ENCODE measurements at regions not wholly inside any gene's neighbourhood (a gene's known extent, or its start where the extent isn't known, plus 50 kb on each side); places are given as distances from the start of the nearest gene placed in this dataset.

- Mint-ChIP-seq H3K4me3 (no peak overlapping the region), H3K4me1 (no peaks in the 10 kb centered on the region), H3K27ac (no peak overlapping the region), H3K27me3 (peaks cover 12% of the 10 kb centered on the region), H3K36me3 (ENCODE audit: low read depth) (no peaks in the 10 kb centered on the region), H3K9me3 (peaks cover 5% of the 10 kb centered on the region)
- intact Hi-C loops (cut with micrococcal nuclease), result no loop called here
- no peak for DNase-seq
These were observed 178.6 kb downstream of the SNAPC1 start for GRCh38 chr14:61940666-61941420.

GRCh38 chr14:61941421-61942150 is 179.4 kb downstream of the SNAPC1 start:
- DNase-seq, result no peak
- no peak overlapping the region for H3K27ac Mint-ChIP-seq
- intact Hi-C loops (cut with micrococcal nuclease), result no loop called here
- no peaks in the 10 kb centered on the region for H3K4me1 Mint-ChIP-seq
- peaks cover 5% of the 10 kb centered on the region for H3K9me3 Mint-ChIP-seq
- H3K36me3 Mint-ChIP-seq (ENCODE audit: low read depth), result no peaks in the 10 kb centered on the region
- no peak overlapping the region for H3K4me3 Mint-ChIP-seq
- peaks cover 12% of the 10 kb centered on the region for H3K27me3 Mint-ChIP-seq

GRCh38 chr14:61948376-61948775 is 186.2 kb downstream of the SNAPC1 start:
- DNase-seq, result no peak
- Mint-ChIP-seq H3K4me3 (no peak overlapping the region), H3K36me3 (ENCODE audit: low read depth) (no peaks in the 10 kb centered on the region), H3K4me1 (no peaks in the 10 kb centered on the region), H3K9me3 (peaks cover 5% of the 10 kb centered on the region), H3K27me3 (peaks cover 16% of the 10 kb centered on the region), H3K27ac (no peak overlapping the region)
- intact Hi-C loops (cut with micrococcal nuclease), result no loop called here

- H3K9me3 Mint-ChIP-seq, result no peaks in the 10 kb centered on the region
- H3K27me3 Mint-ChIP-seq, result peaks cover 20% of the 10 kb centered on the region
- H3K4me3 Mint-ChIP-seq, result no peak overlapping the region
- intact Hi-C loops (cut with micrococcal nuclease), result no loop called here
- DNase-seq, result no peak
- H3K36me3 Mint-ChIP-seq (ENCODE audit: low read depth), result no peaks in the 10 kb centered on the region
- H3K4me1 Mint-ChIP-seq, result no peaks in the 10 kb centered on the region
- no peak overlapping the region for H3K27ac Mint-ChIP-seq
These were observed 188.1 kb downstream of the SNAPC1 start for GRCh38 chr14:61950340-61950739.

DNA sequence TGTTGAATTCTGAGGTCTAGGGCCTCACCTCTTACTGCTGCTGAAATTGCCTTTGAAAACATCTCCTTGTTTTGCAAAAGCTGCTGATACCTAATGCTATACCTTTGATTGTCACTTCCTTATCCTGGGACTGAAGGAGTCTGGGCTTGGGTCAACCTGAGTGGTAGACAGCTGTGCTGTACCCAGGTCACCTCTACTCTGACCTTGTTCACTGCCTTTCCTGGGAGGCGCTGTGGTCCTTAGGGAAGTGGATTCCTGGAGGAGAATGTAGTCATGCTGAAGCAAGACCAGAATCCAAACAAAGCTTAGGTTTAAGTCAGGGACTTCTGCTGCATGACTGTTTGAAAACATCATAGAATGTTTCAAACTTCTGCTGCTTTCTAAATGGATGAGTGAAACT is 191.4 kb downstream of the SNAPC1 start:
- intact Hi-C loops (cut with micrococcal nuclease), result no loop called here
- Mint-ChIP-seq H3K27ac (no peak overlapping the region), H3K27me3 (peaks cover 27% of the 10 kb centered on the region)

GRCh38 chr14:61954306-61954705 is 192.1 kb downstream of the SNAPC1 start:
- Mint-ChIP-seq H3K36me3 (ENCODE audit: low read depth) (no peaks in the 10 kb centered on the region), H3K4me1 (no peaks in the 10 kb centered on the region), H3K27ac (no peak overlapping the region), H3K4me3 (no peak overlapping the region), H3K27me3 (peaks cover 28% of the 10 kb centered on the region), H3K9me3 (peaks cover 10% of the 10 kb centered on the region)
- no peak for DNase-seq
- intact Hi-C loops (cut with micrococcal nuclease), result no loop called here

More for the DNA sequence above, 191.4 kb downstream of the SNAPC1 start:
- DNase-seq, result no peak
- Mint-ChIP-seq H3K4me3 (no peak overlapping the region), H3K4me1 (no peaks in the 10 kb centered on the region), H3K9me3 (peaks cover 10% of the 10 kb centered on the region), H3K36me3 (ENCODE audit: low read depth) (no peaks in the 10 kb centered on the region)

DNA sequence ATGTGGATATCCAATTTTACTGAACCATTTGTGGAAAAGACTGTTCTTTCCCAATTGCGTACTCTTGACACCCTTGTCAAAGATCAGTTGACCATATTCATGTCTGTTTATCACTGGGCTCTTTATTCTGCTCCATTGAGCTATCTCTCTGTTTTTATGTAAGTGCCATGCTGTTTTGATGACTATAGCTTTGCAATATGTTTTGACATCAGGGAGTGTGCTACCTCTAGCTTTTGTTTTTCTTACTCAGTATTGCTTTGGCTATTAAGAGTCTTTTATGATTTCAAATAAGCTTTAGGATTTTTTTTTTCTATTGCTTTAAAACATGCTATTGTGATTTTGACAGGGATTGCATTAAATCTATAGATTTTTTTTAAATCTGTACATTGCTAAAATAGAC is 194.3 kb downstream of the SNAPC1 start:
- intact Hi-C loops (cut with micrococcal nuclease), result no loop called here
- no peaks in the 10 kb centered on the region for H3K36me3 Mint-ChIP-seq (ENCODE audit: low read depth)

DNA sequence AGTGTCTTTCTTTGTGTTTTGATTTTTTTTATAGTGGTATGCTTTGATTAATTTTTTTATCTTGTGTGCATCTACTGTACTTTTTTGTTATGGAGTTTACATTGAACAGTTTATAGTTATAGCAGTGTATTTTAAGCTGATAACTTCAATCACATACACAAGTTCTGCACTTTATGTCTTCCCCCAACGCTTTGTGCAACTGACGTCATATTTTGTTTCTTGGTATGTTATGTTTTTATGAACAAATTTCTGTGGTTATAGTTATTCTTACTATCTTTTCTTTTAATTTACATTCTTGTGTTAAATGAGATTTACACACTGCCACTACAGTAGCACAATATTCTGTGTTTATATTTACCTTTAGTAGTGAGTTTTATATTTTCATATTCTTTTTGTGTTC is 197.1 kb downstream of the SNAPC1 start:
- H3K9me3 Mint-ChIP-seq, result peaks cover 10% of the 10 kb centered on the region
- H3K4me3 Mint-ChIP-seq, result no peak overlapping the region
- intact Hi-C loops (cut with micrococcal nuclease), result no loop called here
- DNase-seq, result no peak
- no peak overlapping the region for H3K27ac Mint-ChIP-seq
- H3K36me3 Mint-ChIP-seq (ENCODE audit: low read depth), result no peaks in the 10 kb centered on the region
- peaks cover 11% of the 10 kb centered on the region for H3K27me3 Mint-ChIP-seq
- no peaks in the 10 kb centered on the region for H3K4me1 Mint-ChIP-seq

More for the DNA sequence above, 194.3 kb downstream of the SNAPC1 start:
- Mint-ChIP-seq H3K9me3 (peaks cover 10% of the 10 kb centered on the region), H3K4me3 (no peak overlapping the region), H3K4me1 (no peaks in the 10 kb centered on the region), H3K27me3 (peaks cover 19% of the 10 kb centered on the region), H3K27ac (no peak overlapping the region)
- DNase-seq, result no peak

GRCh38 chr14:61961369-61961768 is 199.1 kb downstream of the SNAPC1 start:
- Mint-ChIP-seq H3K27me3 (peaks cover 6% of the 10 kb centered on the region), H3K9me3 (peaks cover 8% of the 10 kb centered on the region), H3K4me3 (no peak overlapping the region), H3K36me3 (ENCODE audit: low read depth) (no peaks in the 10 kb centered on the region), H3K27ac (no peak overlapping the region), H3K4me1 (no peaks in the 10 kb centered on the region)
- intact Hi-C loops (cut with micrococcal nuclease), result no loop called here
- DNase-seq, result no peak

DNA sequence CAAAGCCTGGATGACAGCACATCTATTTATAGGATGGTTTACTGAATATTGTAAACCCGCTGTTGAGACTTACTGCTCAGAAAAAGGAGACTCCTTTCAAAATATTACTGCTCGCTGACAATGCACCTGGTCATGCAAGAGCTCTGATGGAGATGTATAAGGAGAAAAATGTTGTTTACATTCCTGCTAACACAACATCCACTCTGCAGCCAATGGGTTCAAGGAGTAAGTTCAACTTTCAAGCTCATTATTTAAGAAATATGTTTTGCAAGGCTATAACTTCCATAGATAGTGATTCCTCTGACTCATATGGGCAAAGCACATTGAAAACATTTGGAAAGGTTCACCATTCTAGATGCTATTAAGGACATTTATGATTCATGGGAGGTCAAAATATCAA is 201.7 kb downstream of the SNAPC1 start:
- Mint-ChIP-seq H3K9me3 (no peaks in the 10 kb centered on the region), H3K4me3 (no peak overlapping the region), H3K27ac (no peak overlapping the region), H3K4me1 (no peaks in the 10 kb centered on the region), H3K27me3 (peaks cover 5% of the 10 kb centered on the region), H3K36me3 (ENCODE audit: low read depth) (no peaks in the 10 kb centered on the region)
- intact Hi-C loops (cut with micrococcal nuclease), result no loop called here
- no peak for DNase-seq

DNA sequence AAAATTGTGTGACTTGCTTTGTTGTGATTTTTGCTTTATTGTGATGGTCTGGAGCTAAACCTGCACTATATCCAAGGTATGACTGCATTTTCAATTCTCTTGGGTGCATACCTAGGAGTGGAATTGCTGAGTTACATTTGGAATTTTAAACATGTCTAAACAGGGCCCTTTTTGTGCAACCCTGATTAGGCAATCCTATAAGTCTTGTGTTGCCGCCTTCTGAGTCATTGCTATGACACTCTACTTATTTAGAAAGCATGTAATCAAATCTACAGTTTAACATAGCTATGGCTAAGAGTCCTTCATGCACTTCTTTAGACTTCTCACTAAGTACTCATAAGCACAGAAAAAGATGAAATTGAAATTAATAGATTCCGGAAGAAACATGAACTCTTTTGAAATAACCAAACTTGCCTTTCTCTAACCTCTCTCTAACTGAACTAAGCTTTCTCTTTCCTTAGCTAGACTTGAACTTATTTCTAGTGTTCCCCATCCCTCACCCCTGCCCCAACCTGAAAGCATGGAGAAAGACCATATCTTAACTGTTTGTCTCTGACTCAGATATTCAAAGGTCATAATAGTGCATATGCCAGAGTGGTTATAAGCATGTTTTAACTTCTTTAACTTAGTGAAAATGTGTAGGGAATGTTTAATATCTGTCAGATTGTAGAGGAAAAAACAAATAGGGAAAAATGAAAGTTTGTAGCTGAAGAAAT is 203.0 kb downstream of the SNAPC1 start:
- no peak overlapping the region for H3K27ac Mint-ChIP-seq
- H3K27me3 Mint-ChIP-seq, result peaks cover 5% of the 10 kb centered on the region
- no peaks in the 10 kb centered on the region for H3K4me1 Mint-ChIP-seq
- DNase-seq, result no peak
- no peaks in the 10 kb centered on the region for H3K36me3 Mint-ChIP-seq (ENCODE audit: low read depth)
- intact Hi-C loops (cut with micrococcal nuclease), result no loop called here
- no peaks in the 10 kb centered on the region for H3K9me3 Mint-ChIP-seq
- no peak overlapping the region for H3K4me3 Mint-ChIP-seq

GRCh38 chr14:61968207-61968606 is 206.0 kb downstream of the SNAPC1 start:
- H3K36me3 Mint-ChIP-seq (ENCODE audit: low read depth), result no peaks in the 10 kb centered on the region

GRCh38 chr14:61972711-61973110 is 210.5 kb downstream of the SNAPC1 start:
- Mint-ChIP-seq H3K36me3 (ENCODE audit: low read depth) (no peaks in the 10 kb centered on the region), H3K9me3 (peaks cover 4% of the 10 kb centered on the region), H3K4me1 (no peaks in the 10 kb centered on the region), H3K27me3 (peaks cover under 1% of the 10 kb centered on the region), H3K27ac (no peak overlapping the region), H3K4me3 (no peak overlapping the region)
- intact Hi-C loops (cut with micrococcal nuclease), result no loop called here
- no peak for DNase-seq

More at GRCh38 chr14:61968207-61968606, 206.0 kb downstream of the SNAPC1 start:
- Mint-ChIP-seq H3K27me3 (peaks cover 3% of the 10 kb centered on the region), H3K4me1 (no peaks in the 10 kb centered on the region), H3K9me3 (no peaks in the 10 kb centered on the region), H3K4me3 (no peak overlapping the region), H3K27ac (no peak overlapping the region)
- no peak for DNase-seq
- intact Hi-C loops (cut with micrococcal nuclease), result no loop called here

- no peaks in the 10 kb centered on the region for H3K36me3 Mint-ChIP-seq (ENCODE audit: low read depth)
- intact Hi-C loops (cut with micrococcal nuclease), result no loop called here
- DNase-seq, result no peak
These were observed 211.8 kb downstream of the SNAPC1 start for GRCh38 chr14:61973981-61974380.

More at GRCh38 chr14:61973981-61974380, 211.8 kb downstream of the SNAPC1 start:
- Mint-ChIP-seq H3K9me3 (peaks cover 4% of the 10 kb centered on the region), H3K27ac (no peak overlapping the region), H3K4me3 (no peak overlapping the region), H3K27me3 (no peaks in the 10 kb centered on the region), H3K4me1 (no peaks in the 10 kb centered on the region)
